Activated CD4-positive, alpha-beta T cell treated with anti-CD3 and anti-CD28 coated beads, Interleukin-2, amount 50 U/mL, for 48 hours (primary cell): ENCODE measurements at regions not wholly inside any gene's neighbourhood (a gene's known extent, or its start where the extent isn't known, plus 50 kb on each side); places are given as distances from the start of the nearest gene placed in this dataset.
"Not testable (repeated sequence)": the region's sequence is repeated elsewhere in the genome, so short reads cannot be mapped to it uniquely, and the experiment has no call there.

Experiments
- DNase-seq, 2 experiments: peaks; one replicate each; pipeline ENCODE4 v3.0.0-alpha.2; 2020

DNA sequence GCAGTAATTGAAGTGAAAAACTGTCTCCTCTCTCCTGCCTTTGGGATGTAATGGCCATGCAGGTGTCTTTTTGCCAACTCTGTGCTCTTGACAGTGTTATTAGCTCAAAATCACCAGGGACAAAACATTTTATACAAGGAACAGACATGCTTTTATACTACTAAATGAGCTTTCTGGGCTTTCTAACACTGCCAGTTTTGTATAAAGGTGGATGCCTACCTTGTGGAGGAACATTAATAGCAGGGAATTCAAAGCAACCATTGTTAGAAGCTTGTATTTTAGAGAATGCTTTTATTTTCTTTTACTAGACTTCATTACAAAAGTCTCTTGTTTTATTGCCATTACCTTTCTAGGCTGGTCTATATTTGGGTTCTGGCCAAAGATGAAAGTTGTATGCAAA, 54.7 kb upstream of the ARSJ start:
- no peak for DNase-seq

DNA sequence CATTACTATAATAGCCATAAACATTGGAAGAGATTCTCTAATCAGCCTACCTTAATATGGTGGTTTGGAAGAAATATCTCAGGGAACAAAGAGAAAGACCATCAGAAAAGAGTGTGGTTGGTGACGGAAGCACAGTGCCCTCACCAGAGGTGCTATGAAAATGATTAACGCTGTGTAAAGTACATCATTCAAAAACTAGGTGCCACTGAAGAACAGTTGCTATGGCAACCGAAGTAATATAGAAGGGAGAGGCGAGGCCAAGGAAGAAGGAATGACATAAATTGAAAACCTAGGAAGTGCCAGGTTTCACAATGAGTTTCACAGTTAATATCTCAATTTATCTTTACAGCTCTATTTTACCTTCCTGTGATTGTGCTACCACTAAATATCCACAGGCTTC, 57.0 kb upstream of the ARSJ start:
- no peak for DNase-seq

GRCh38 chr4:114036864-114037263, 57.4 kb upstream of the ARSJ start:
- DNase-seq: no peak

- DNase-seq: no peak
These were observed 58.5 kb upstream of the ARSJ start for GRCh38 chr4:114037988-114038387.

GRCh38 chr4:114038762-114039387, 59.4 kb upstream of the ARSJ start:
- no peak for DNase-seq

DNA sequence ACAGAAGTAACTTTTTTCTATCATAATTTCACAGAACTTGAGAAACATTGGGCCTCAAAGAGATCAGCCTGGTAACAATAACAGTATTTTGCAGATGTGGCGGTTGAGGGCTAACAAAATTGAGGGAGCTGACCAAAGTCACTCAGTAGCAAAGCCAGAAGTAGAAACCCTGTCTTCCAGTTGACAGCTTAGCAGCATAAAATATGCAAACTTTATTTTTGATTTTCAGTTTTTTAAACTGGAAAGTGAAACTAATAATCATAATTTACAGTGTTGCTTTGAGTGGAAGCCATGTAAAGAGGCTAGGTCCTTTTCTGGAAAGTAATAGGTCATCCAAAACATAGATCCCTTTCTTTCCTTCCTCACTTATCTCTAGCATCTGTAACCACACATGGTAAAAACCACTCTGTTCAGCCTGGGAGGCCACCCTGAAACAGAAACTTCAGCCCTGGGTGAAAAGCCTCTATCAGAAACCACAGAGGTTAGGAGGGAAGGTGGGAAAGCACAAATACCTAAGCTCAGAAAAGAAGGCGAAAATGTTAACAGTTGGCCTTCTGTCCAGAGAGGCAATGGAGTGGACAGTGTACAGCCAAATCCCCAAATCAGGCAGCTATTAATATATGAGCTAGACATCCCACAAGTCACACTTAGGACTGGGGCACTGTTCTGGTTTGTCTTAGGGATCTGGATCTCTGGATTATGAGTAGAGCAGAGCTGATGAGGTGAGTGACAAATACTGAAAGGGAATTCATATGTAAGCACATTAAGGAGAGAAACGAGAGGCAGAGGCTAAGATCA, 61.1 kb upstream of the ARSJ start:
- DNase-seq: no peak

DNA sequence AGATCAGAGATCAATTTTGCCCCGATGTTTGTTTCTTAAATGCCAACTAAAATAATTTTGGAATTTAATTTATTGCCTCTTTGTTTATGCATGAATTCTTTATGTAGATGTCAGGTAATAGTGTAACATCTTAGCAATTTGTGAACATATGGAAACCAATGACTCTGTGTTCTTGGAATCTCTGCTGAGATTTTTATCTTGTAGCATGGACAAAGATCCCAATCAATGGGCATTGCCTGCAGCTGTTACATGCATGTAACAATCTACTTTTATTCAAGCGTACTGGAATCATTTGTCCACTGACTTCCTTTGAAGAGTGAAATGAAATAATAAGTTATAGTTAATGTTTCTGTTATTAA, 61.6 kb upstream of the ARSJ start:
- DNase-seq: no peak

DNA sequence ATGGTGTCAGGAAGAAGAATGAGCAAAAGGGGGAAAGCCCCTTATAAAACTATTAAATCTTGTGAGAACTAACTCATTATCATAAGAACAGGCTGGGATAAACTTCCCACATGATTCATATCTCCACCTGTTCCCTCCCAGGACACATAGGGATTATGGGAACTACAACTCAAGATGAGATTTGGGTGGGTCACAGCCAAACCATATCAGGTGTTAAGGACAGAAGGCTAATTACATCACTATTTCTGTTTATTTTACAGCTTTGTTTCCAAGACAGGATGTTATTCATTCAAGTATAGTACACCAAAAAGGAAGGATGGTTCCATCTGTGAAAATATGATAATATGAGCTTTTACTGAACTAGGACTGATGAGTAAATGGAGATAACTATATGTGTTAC, 63.7 kb upstream of the ARSJ start:
- DNase-seq: no peak

- DNase-seq: not testable (repeated sequence)
These were observed 64.9 kb upstream of the ARSJ start for GRCh38 chr4:114044351-114044750.

DNA sequence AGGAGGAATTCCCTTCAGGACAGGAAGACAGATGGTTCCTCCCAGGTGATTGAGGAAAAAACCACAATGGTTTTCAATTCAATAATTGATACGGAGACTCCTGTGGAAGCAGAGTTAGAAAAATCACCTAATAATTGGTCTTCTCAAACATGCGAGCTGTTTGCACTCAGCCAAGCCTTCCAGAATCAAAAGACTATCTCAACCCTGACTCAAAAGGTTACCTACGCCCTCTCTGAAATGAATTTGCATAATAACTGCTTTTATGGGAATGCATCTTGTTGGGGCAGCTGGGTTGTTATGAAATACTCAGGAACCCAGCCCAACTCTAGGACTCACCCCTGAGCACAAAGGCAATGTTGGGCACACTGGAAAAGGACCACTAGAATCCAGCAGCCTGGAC, 66.9 kb upstream of the ARSJ start:
- no peak for DNase-seq

GRCh38 chr4:114048154-114048553, 68.7 kb upstream of the ARSJ start:
- not testable (repeated sequence) for DNase-seq

DNA sequence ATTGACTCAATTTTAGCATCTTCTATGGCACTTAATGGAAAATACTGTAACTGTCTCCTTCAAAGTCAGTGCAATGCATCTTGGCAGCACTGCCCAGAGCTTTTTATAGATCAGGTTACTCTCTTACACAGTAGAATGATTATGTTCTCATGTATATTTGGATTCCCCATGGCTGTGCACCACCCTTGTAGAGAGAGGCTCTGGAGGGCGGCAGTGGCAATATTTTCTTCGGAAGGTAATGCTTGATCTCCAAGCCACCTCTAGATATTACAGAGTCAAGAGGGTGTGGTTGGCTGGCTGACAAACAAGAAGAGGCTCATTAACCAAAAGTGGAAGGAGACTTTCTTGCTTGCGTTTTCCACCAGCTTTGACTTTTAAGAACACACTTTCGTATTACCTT, 72.8 kb upstream of the ARSJ start:
- no peak for DNase-seq

DNA sequence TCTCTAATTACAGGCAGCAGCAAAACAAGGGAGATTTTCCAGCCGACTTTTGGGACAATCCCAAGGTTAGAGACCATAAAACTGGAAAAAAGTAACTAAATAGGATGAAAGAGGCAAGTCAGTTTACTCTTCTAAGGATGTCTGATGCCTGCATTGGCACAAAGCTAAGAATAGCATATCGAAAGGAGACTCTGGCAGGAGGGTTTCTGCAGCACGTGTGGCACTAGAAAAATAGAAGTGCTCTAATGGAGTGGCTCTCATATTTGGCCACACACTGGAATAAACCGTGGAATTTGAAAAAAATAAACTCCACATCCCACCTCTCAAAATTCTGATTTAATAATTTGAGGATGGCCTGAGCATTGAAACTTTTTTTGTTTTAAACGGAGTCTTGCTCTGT, 77.2 kb upstream of the ARSJ start:
- no peak for DNase-seq

GRCh38 chr4:114057746-114058145, 78.3 kb upstream of the ARSJ start:
- no peak for DNase-seq

- no peak for DNase-seq
These were observed 83.1 kb upstream of the ARSJ start for GRCh38 chr4:114062499-114062898.

DNA sequence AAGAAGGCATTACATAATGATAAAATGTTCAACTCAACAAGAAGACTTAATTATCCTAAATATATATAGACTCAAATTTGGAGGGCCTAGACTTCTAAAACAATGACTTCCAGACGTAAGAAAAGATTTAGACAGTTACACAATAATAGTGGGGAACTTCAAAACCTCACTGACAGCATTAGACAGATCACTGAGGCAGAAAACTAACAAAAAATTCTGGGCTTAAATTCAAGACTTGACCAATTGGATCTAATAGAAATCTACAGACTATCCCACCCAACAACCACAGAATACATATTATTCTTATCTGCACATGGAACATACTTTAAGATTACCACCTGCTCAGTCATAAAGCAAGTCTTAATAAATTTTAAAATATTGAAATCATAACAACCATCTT, 93.3 kb upstream of the ARSJ start:
- no peak for DNase-seq

DNA sequence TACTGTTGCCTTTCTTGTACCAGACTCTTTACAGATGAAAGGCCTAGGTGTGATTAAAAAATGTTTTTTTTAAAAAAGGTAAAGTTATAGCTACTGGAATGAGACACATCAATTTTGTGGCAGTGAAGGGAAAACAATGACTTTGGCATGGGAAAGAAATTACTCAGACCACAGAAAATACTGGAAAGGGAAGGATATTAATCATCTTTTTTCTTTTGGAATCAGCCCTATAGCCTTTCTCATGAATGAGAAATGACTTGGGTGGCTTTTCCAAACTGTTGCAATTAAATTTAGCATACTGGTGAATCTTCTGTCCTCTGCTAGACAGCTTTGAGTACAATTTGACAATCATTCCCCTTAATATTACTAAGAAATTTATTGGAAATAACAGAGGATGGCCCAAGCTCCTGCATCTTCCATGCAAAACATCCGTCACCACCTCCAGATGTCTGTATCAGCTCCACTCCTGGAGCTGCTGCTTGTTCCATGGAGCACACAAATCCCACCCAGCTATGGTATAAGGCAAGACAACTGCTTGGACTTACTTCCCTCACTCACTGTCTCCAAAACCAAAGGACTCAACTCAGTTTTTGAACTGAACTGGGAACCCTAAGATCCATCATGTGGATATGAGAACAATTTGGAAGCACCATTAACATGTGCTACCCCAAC, 97.6 kb upstream of the ARSJ start:
- DNase-seq: no peak

GRCh38 chr4:114077610-114078009, 98.2 kb upstream of the ARSJ start:
- no peak for DNase-seq

- no peak for DNase-seq
These were observed 99.2 kb upstream of the ARSJ start for GRCh38 chr4:114078636-114079035.

GRCh38 chr4:114081783-114082182, 102.3 kb upstream of the ARSJ start:
- DNase-seq: no peak

- DNase-seq: no peak
These were observed 102.9 kb upstream of the ARSJ start for GRCh38 chr4:114082348-114082747.

DNA sequence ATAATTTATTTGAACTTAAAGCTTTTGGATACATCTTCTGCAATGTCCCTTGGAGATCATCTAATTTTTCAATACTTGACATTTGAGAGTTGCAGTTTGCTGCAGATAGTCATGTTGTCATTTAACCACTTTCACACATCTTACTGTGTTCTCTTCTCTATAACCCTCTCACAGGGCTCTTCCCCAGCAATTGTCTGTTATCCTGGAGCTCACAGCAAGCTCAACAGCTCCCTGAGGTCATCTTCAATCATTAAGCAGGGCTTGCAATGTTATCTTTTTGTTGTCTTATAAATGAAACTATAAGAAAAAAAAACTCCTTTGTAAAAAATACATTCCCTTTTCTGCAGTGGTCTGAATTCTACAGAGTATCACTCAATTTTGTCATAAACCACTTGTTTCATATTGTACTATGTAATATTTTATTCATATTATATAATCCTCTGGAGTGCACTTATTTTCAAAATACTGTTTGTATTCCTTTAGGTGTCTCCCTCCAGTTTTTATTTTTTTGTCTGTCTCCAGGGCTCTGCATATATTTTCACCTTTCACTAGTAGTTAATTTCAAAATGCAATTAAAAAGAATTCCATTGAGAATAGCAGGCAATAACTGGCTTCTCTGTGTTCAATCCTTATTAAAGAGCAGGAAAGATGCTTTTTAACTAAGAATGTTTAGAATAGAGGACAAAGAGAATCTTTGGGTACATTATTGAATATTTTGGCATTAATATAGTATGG, 106.3 kb upstream of the ARSJ start:
- no peak for DNase-seq

GRCh38 chr4:114087596-114088230, 108.3 kb upstream of the ARSJ start:
- DNase-seq: no peak
